ENCODE measurements at regions not wholly inside any gene's neighbourhood (a gene's known extent, or its start where the extent isn't known, plus 50 kb on each side); places are given as distances from the start of the nearest gene placed in this dataset.
"Not testable (repeated sequence)": the region's sequence is repeated elsewhere in the genome, so short reads cannot be mapped to it uniquely, and the experiment has no call there.

GRCh38 chr18:75844146-75844545 lies 416.6 kb upstream of the SMIM21 start:
- DNase-seq (ENCODE audit: extremely low read depth, insufficient read length), result no peak
- no peaks in the 10 kb centered on the region for H3K27me3 ChIP-seq (replicated peaks; ENCODE audit: control insufficient read depth, insufficient read depth, low read length)
- no peaks in the 10 kb centered on the region for H3K36me3 ChIP-seq (ENCODE audit: control insufficient read depth, insufficient read depth, low read length)
- no peak overlapping the region for H3K4me3 ChIP-seq (replicated peaks; ENCODE audit: low read depth, low read length)
- no peak for TF ChIP-seq CTCF (IDR thresholded peaks at IDR 0.05; ENCODE audit: insufficient read depth, low read length, poor library complexity, severe bottlenecking)

GRCh38 chr18:75840131-75840530 lies 412.6 kb upstream of the SMIM21 start:
- Histone ChIP-seq H3K27me3 (replicated peaks; ENCODE audit: control insufficient read depth, insufficient read depth, low read length) (no peaks in the 10 kb centered on the region), H3K36me3 (ENCODE audit: control insufficient read depth, insufficient read depth, low read length) (no peaks in the 10 kb centered on the region), H3K4me3 (replicated peaks; ENCODE audit: low read depth, low read length) (no peak overlapping the region)
- no peak for TF ChIP-seq CTCF (IDR thresholded peaks at IDR 0.05; ENCODE audit: insufficient read depth, low read length, poor library complexity, severe bottlenecking)
- no peak for DNase-seq (ENCODE audit: extremely low read depth, insufficient read length)

- not testable (repeated sequence) for H3K27me3 ChIP-seq (replicated peaks; ENCODE audit: control insufficient read depth, insufficient read depth, low read length); H3K4me3 ChIP-seq (replicated peaks; ENCODE audit: low read depth, low read length); H3K36me3 ChIP-seq (ENCODE audit: control insufficient read depth, insufficient read depth, low read length); DNase-seq (ENCODE audit: extremely low read depth, insufficient read length)
These were observed 412.2 kb upstream of the SMIM21 start for GRCh38 chr18:75839686-75840085.

- no peak for DNase-seq (ENCODE audit: extremely low read depth, insufficient read length)
- no peak for TF ChIP-seq CTCF (IDR thresholded peaks at IDR 0.05; ENCODE audit: insufficient read depth, low read length, poor library complexity, severe bottlenecking)
- no peaks in the 10 kb centered on the region for H3K36me3 ChIP-seq (ENCODE audit: control insufficient read depth, insufficient read depth, low read length)
- no peaks in the 10 kb centered on the region for H3K27me3 ChIP-seq (replicated peaks; ENCODE audit: control insufficient read depth, insufficient read depth, low read length)
- no peak overlapping the region for H3K4me3 ChIP-seq (replicated peaks; ENCODE audit: low read depth, low read length)
These were observed 411.5 kb upstream of the SMIM21 start for GRCh38 chr18:75839041-75839440.

GRCh38 chr18:75837316-75837715 lies 409.8 kb upstream of the SMIM21 start:
- DNase-seq (ENCODE audit: extremely low read depth, insufficient read length), result no peak
- H3K36me3 ChIP-seq (ENCODE audit: control insufficient read depth, insufficient read depth, low read length), result no peaks in the 10 kb centered on the region
- H3K4me3 ChIP-seq (replicated peaks; ENCODE audit: low read depth, low read length), result no peak overlapping the region
- H3K27me3 ChIP-seq (replicated peaks; ENCODE audit: control insufficient read depth, insufficient read depth, low read length), result no peaks in the 10 kb centered on the region
- no peak for TF ChIP-seq CTCF (IDR thresholded peaks at IDR 0.05; ENCODE audit: insufficient read depth, low read length, poor library complexity, severe bottlenecking)

- H3K27me3 ChIP-seq (replicated peaks; ENCODE audit: control insufficient read depth, insufficient read depth, low read length), result no peaks in the 10 kb centered on the region
- TF ChIP-seq CTCF (IDR thresholded peaks at IDR 0.05; ENCODE audit: insufficient read depth, low read length, poor library complexity, severe bottlenecking), result no peak
- no peak for DNase-seq (ENCODE audit: extremely low read depth, insufficient read length)
- H3K4me3 ChIP-seq (replicated peaks; ENCODE audit: low read depth, low read length), result no peak overlapping the region
- no peaks in the 10 kb centered on the region for H3K36me3 ChIP-seq (ENCODE audit: control insufficient read depth, insufficient read depth, low read length)
These were observed 409.0 kb upstream of the SMIM21 start for GRCh38 chr18:75836516-75836915.
